HepG2 (cell line): ENCODE measurements at regions not wholly inside any gene's neighbourhood (a gene's known extent, or its start where the extent isn't known, plus 50 kb on each side); places are given as distances from the start of the nearest gene placed in this dataset.

Source experiments
- ATAC-seq: fragments of 200-7000 bp; cut with Tn5 transposase; 3 replicates; pipeline ENCODE4 v1.9.1; 2020; ENCODE audit warnings: mild to moderate bottlenecking, moderate library complexity
- BruUV-seq: library from RNA; stranded (reverse); fragments of 400-500 nt; replicated peaks from 2 replicates; lab custom pipeline; 2021; lab: Mats Ljungman, UMichigan
- CTCF ChIA-PET: fragments of 300-600 bp; formaldehyde crosslinking; extraction: SDS; loops from one replicate; lab custom pipeline; 2021; ENCODE audit warnings: low total read pairs, inconsistent platforms, low intra/inter-chr PET ratio; lab: Yijun Ruan, JAX
- POLR2A ChIA-PET: fragments of 350-600 bp; sonication (Branson Sonifier 250); formaldehyde crosslinking; loops from one replicate; lab custom pipeline; 2020; ENCODE audit warnings: antibody characterized with exemption, inconsistent platforms; lab: Yijun Ruan, JAX
- DNase-seq: peaks from one replicate; pipeline ENCODE4 v3.0.0-alpha.2; 2015; ENCODE audit warnings: low spot score
- FAIRE-seq: peaks from 3 replicates; lab custom pipeline; 2011; peaks lifted over from hg19 to GRCh38; lab: Jason Lieb, UNC
- H2AFZ ChIP-seq: one replicate; pipeline ENCODE4 v1.6.1; 2011; ENCODE audit warnings: low read length, inconsistent platforms
- H3K27ac ChIP-seq: fragments of 300-600 bp; 3 replicates; pipeline ENCODE4 v1.8.0; 2011; ENCODE audit warnings: mixed run types, mild to moderate bottlenecking, mixed read lengths, low read length, inconsistent platforms; ENCODE audit not compliant: insufficient read depth; ENCODE audit errors: extremely low read length
- H3K27me3 ChIP-seq, 2 experiments: fragments of 200-600 bp in 1 of 2; 2 replicates in 1 of 2; 3 replicates in 1 of 2; pipeline versions ENCODE4 v1.6.0 to v1.8.0; 2011; ENCODE audit warnings: low read length in 2 of 2, mild to moderate bottlenecking in 2 of 2, moderate library complexity in 2 of 2, inconsistent platforms in 1 of 2; ENCODE audit not compliant: insufficient read depth in 2 of 2, control insufficient read depth in 1 of 2
- H3K36me3 ChIP-seq, 2 experiments: fragments of 200-600 bp in 1 of 2; replicated peaks in 1 of 2; 2 replicates in 1 of 2; 3 replicates in 1 of 2; pipeline versions ENCODE4 v1.5.1 to v1.8.0; 2011; ENCODE audit warnings: low read length in 2 of 2, inconsistent platforms in 1 of 2; ENCODE audit not compliant: insufficient read depth in 2 of 2, control insufficient read depth in 1 of 2
- H3K4me1 ChIP-seq: 2 replicates; pipeline ENCODE4 v1.5.1; 2012; ENCODE audit warnings: low read length, inconsistent platforms; ENCODE audit not compliant: insufficient read depth
- H3K4me2 ChIP-seq: 2 replicates; pipeline ENCODE4 v1.6.0; 2011; ENCODE audit warnings: low read depth, low read length, inconsistent platforms
- H3K4me3 ChIP-seq, 3 experiments: fragments of 200-600 bp in 1 of 3; sonication (generic), shearing (Covaris generic) in 1 of 3; replicated peaks in 1 of 3; 2 replicates each; pipeline ENCODE4 v1.5.1; 2011 to 2016; ENCODE audit warnings: low read length in 3 of 3, inconsistent platforms in 2 of 3, low read depth in 2 of 3, mild to moderate bottlenecking in 2 of 3, control low read depth in 1 of 3, mixed read lengths in 1 of 3; ENCODE audit not compliant: insufficient read depth in 1 of 3
- H3K79me2 ChIP-seq: one replicate; pipeline ENCODE4 v1.6.1; 2011; ENCODE audit warnings: low read length, inconsistent platforms; ENCODE audit not compliant: insufficient read depth
- H3K9ac ChIP-seq: 2 replicates; pipeline ENCODE4 v1.6.0; 2011; ENCODE audit warnings: mild to moderate bottlenecking, low read depth, low read length, inconsistent platforms; ENCODE audit not compliant: insufficient read depth
- H3K9me3 ChIP-seq: 2 replicates; pipeline ENCODE4 v1.5.1; 2012; ENCODE audit warnings: mild to moderate bottlenecking, low read length
- H4K20me1 ChIP-seq: 2 replicates; pipeline ENCODE4 v1.6.0; 2011; ENCODE audit warnings: inconsistent platforms, mild to moderate bottlenecking, low read length, moderate library complexity; ENCODE audit not compliant: insufficient read depth
- DMTF1 ChIP-seq: sonication (generic); formaldehyde crosslinking; IDR thresholded peaks from 2 replicates; pipeline ENCODE4 v1.4.0; 2020; ENCODE audit warnings: mild to moderate bottlenecking, missing genetic modification reagents
- E2F1 ChIP-seq: sonication (generic); formaldehyde crosslinking; IDR thresholded peaks from 2 replicates; pipeline ENCODE4 v1.5.0; 2020; ENCODE audit warnings: missing genetic modification reagents
- FOXK1 ChIP-seq: sonication (generic); formaldehyde crosslinking; IDR thresholded peaks from 2 replicates; pipeline ENCODE4 v1.4.0; 2020; ENCODE audit warnings: low read depth, missing genetic modification reagents, borderline replicate concordance
- KLF11 ChIP-seq: IDR thresholded peaks from 2 replicates; pipeline ENCODE4 v1.6.1; 2016; ENCODE audit warnings: missing compliant biosample characterization
- NR2F1 ChIP-seq, 2 experiments: fragments of 450-650 bp in 1 of 2; formaldehyde crosslinking in 1 of 2; IDR thresholded peaks; 2 replicates each; pipeline versions ENCODE4 v1.5.0 to v1.6.1; 2016 to 2020; ENCODE audit warnings: mild to moderate bottlenecking in 1 of 2, missing compliant biosample characterization in 1 of 2, missing genetic modification reagents in 1 of 2, moderate library complexity in 1 of 2
- NR2F6 ChIP-seq, 2 experiments: IDR thresholded peaks; 2 replicates each; pipeline ENCODE4 v1.6.1; 2016; ENCODE audit warnings: antibody characterized with exemption in 1 of 2, mild to moderate bottlenecking in 1 of 2
- RARA ChIP-seq: IDR thresholded peaks from 2 replicates; pipeline ENCODE4 v1.6.1; 2016; ENCODE audit warnings: missing genetic modification reagents, missing compliant biosample characterization
- SIN3B ChIP-seq: fragments of 150-350 bp; IDR thresholded peaks from 2 replicates; pipeline ENCODE4 v1.6.1; 2014; ENCODE audit warnings: low read length
- THAP7 ChIP-seq: sonication (generic); formaldehyde crosslinking; IDR thresholded peaks from 2 replicates; pipeline ENCODE4 v1.8.1; 2023; ENCODE audit warnings: mild to moderate bottlenecking, missing genetic modification reagents
- ZHX1 ChIP-seq: sonication (generic); formaldehyde crosslinking; IDR thresholded peaks from 2 replicates; pipeline ENCODE4 v1.8.1; 2022; ENCODE audit warnings: low read depth, mild to moderate bottlenecking, missing genetic modification reagents
- ZNF121 ChIP-seq: sonication (generic); formaldehyde crosslinking; IDR thresholded peaks from 2 replicates; pipeline ENCODE4 v1.5.0; 2020; ENCODE audit warnings: mild to moderate bottlenecking, missing genetic modification reagents
- ZNF639 ChIP-seq: conservative IDR thresholded peaks from 2 replicates; pipeline ENCODE4 v1.6.1; 2018; ENCODE audit warnings: missing genetic modification reagents
- ZNF737 ChIP-seq: sonication (generic); formaldehyde crosslinking; IDR thresholded peaks from 2 replicates; pipeline ENCODE4 v1.5.0; 2020; ENCODE audit warnings: missing genetic modification reagents, mild to moderate bottlenecking, borderline replicate concordance
- ZNF878 ChIP-seq: sonication (generic); formaldehyde crosslinking; IDR thresholded peaks from 2 replicates; pipeline ENCODE4 v1.8.1; 2023; ENCODE audit warnings: mild to moderate bottlenecking, missing genetic modification reagents, moderate library complexity
- WGBS: methylation state at CpG from one replicate; pipeline ENCODE4 v1.1.6; 2017; ENCODE audit warnings: low lambda C conversion rate; 5-methylcytosine and 5-hydroxymethylcytosine counted together
- in situ Hi-C: cut with HindIII; loops from 2 replicates; pipeline ENCODE4 v1.10.0; 2017; ENCODE audit warnings: low pct_unique_long_range_greater_than_20kb; ENCODE audit not compliant: extremely low pct_ligation_motif_present
- intact Hi-C: fragments of 100-400 bp; cut with micrococcal nuclease; formaldehyde crosslinking; loops from one replicate; pipeline ENCODE4 v1.10.0; 2022; ENCODE audit not compliant: unreplicated experiment

- TF ChIP-seq RARA (CRISPR knock-in tag) (peak; percentile 26; the same call in 1 of the 2 replicates), THAP7 (CRISPR knock-in tag) (no peak), KLF11 (CRISPR knock-in tag) (no peak), ZNF639 (CRISPR knock-in tag) (no peak), SIN3B (no peak), ZNF878 (CRISPR knock-in tag) (0 out of 2 replicates have a peak, but pooled peaks have one; percentile 25), NR2F6 (IDR thresholded peaks at IDR 0.05) (no peak), NR2F6 (CRISPR knock-in tag; IDR thresholded peaks at IDR 0.05) (peak; percentile 52), ZNF121 (CRISPR knock-in tag) (peak; percentile 30; the same call in 1 of the 2 replicates), NR2F1 (CRISPR knock-in tag; IDR thresholded peaks at IDR 0.05) (peak in 1 of 2 experiments; percentile 66; a peak in 2 of 4 replicates)
These were observed 124.0 kb downstream of the EDN1 start (continued) for GRCh38 chr6:12414096-12414675.

- POLR2A ChIA-PET: no interaction called here
- WGBS: 23% methylated on average over 2 of the region's 2 CpGs
- TF ChIP-seq ZNF737 (CRISPR knock-in tag) (no peak), FOXK1 (CRISPR knock-in tag) (no peak), E2F1 (no peak), DMTF1 (CRISPR knock-in tag) (no peak), ZHX1 (CRISPR knock-in tag) (no peak)
These were observed 125.9 kb downstream of the EDN1 start for GRCh38 chr6:12415980-12416598.

More at GRCh38 chr6:12415980-12416598, 125.9 kb downstream of the EDN1 start:
- Histone ChIP-seq H3K4me2 (no peak overlapping the region), H3K4me1 (0 out of 2 replicates have a peak, but pooled peaks cover 4% of the 10 kb centered on the region), H3K9ac (no peak overlapping the region), H3K4me3 (no peak overlapping the region), H3K79me2 (no peaks in the 10 kb centered on the region), H3K36me3 (no peaks in the 10 kb centered on the region), H3K27me3 (no peaks in the 10 kb centered on the region; a peak in 2 of 5 replicates), H2AFZ (no peak overlapping the region), H3K27ac (no peak overlapping the region), H3K9me3 (peaks cover 5% of the 10 kb centered on the region; the same call in 1 of the 2 replicates), H4K20me1 (no peaks in the 10 kb centered on the region)
- FAIRE-seq (no peak), DNase-seq (no peak), ATAC-seq (no peak)
- in situ Hi-C loops (no loop called here), intact Hi-C loops (no loop called here)
- CTCF ChIA-PET: no interaction called here
- no TSS peak for BruUV-seq
